Amniotic epithelial cell (primary cell): ENCODE measurements at regions not wholly inside any gene's neighbourhood (a gene's known extent, or its start where the extent isn't known, plus 50 kb on each side); places are given as distances from the start of the nearest gene placed in this dataset.

Experiments
- DNase-seq: peaks from one replicate; pipeline ENCODE4 v3.0.0-alpha.2; 2010; ENCODE audit warnings: low read depth

DNA sequence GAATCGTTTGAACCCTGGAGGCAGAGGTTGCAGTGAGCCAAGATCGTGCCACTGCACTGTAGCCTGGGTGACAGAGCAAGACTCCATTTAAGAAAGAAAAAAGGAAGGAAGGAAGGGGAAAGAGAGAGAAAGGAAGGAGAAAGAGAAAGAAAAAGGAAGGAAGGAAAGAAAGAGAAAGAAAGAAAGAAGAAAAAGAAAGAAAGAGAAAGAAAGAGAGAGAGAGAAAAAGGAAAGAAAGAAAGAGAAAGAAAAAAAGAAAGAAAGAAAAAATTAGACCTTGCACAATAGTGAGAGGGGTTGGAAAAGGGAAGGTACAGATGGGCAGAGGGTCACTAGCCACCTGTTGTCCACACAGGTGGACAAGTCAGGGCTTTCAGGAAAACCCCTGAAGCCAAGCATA lies 57.6 kb upstream of the RTL6 start:
- no peak for DNase-seq

DNA sequence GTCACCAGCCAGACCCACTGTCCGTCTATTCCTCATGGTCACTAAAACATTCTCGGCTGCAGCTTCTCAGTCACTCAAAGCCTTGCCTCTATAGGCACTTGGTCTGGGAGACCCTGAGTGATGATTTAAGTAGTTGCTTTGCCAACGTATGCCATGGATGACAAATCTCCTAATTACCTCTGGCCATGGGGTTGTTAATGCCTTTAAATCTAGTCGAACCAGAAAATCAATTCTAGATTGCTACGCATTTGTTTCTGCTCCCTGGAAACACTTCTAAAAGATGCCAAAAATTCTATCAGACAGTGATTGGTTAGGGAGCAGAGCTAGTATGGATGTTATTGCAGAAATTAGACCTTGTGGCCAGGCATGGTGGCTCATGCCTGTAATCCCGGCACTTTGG lies 57.0 kb upstream of the RTL6 start:
- no peak for DNase-seq

DNA sequence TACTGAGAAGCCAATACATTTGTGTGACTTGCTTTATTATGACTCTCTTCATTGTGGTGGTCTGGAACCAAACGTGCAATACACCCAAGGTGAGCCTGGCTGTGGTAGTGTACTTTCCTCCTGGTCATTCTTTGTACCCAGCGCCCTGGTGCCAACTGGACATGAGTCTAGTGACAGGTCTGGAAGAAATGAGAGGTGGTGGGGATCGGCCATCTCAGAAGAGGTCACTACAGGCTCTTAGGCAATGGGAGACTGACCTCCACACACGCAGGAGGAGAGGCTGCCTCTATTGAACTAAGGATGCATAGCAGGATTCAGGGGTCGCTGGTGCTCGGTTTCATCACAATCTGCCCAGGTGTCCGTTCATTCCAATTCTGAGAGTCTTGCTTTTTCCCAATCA lies 56.4 kb upstream of the RTL6 start:
- DNase-seq: no peak

DNA sequence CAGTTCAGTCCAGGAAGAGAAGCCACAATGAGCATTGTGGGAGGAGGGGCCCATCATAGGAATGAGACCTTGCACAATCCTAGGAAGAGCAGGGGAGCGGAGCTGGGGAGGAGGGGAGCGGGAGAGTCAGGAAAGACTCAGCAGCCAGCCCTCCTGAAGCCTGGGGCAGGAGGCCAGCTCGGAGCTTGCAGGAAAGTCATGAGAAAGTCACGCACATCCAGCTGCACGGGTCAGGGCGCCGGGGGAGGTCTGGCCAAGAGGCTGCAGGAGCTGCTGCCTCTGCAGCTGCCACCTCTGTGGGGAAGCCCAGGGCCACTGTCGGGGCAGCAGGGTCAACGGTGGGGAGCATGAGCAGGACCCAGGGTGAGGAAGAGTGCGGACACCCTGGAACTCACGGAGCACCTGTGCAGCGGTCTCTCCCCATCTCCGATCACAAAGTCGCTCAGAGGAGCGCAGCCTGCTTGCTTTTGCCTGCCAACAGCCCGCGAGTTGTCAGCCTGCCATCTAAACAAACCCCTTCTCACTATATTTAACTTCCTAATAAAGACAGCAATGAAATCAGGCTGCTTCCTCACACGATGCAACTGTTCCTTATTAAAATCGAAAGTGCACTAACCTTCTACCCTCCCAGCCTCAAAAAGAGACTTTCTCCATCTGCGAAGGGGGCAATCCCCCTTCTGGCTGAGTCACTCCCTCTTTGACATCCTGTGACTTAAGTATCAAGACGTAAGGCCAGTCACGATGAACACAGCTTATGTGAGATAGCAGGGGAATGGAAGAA lies 52.9 kb upstream of the RTL6 start:
- peak; percentile 89 for DNase-seq

DNA sequence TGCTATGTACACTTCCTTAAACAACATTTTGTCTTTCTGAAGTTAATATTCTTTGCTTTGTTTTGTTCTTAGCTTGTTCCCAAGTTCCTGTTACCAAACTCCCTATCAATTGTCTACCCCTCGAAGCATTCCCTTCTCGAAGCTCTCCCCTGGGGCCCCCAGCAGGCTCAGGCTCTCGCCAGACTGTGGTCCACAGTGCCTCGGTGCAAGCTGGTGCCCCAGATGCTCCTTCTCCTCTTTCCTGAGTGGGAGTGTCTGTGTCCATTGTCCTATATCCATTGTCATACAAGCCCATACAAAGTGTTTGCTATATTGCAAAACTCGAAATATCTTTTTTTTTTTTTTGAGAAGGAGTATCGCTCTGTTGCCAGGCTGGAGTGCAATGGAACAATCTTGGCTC lies 51.7 kb upstream of the RTL6 start:
- no peak for DNase-seq

DNA sequence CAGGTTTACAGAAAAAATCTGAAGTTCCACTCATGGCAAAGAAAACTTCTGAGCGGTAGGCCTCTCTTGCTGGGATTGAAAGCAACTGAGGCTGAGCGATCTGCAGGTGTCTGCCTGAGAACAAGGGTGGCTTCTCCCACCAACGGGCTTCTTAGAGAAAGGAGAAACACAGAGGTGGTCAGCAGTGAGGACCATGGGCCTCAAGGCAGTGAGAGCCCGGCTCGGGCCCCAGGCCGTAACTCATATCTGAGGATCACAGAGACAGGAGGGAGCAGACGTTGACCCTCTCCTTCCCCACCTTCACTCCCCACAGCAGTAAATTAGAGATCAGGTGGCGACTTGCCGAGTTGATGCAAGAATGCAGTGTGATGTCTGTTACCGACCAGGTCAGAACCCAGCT lies 50.9 kb upstream of the RTL6 start:
- DNase-seq: no peak
